ENCODE measurements at regions not wholly inside any gene's neighbourhood (a gene's known extent, or its start where the extent isn't known, plus 50 kb on each side); places are given as distances from the start of the nearest gene placed in this dataset.
"Not testable (repeated sequence)": the region's sequence is repeated elsewhere in the genome, so short reads cannot be mapped to it uniquely, and the experiment has no call there.

DNA sequence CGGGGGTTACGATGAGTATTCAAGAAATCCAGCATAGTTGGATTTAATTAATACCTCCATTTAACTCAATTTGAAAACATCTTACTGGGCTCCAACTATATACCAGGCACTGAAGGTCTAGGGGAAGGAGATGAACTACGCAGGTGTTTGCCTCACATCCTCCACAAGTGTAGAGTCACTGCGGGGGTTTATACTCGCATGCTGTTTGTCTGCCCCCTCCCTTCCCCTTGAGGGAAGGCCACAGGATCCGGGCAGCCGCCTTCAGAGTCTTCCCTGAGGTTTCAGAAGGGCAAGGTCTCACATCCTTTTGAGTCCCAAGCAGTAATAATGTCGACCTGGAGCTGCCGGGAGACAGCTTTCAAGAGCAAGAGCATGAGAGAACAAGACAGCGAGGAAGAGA, 142.4 kb upstream of the GALNT2 start:
- DNase-seq (ENCODE audit: low read depth, low spot score): no peak
- TF ChIP-seq, protein P1, sequence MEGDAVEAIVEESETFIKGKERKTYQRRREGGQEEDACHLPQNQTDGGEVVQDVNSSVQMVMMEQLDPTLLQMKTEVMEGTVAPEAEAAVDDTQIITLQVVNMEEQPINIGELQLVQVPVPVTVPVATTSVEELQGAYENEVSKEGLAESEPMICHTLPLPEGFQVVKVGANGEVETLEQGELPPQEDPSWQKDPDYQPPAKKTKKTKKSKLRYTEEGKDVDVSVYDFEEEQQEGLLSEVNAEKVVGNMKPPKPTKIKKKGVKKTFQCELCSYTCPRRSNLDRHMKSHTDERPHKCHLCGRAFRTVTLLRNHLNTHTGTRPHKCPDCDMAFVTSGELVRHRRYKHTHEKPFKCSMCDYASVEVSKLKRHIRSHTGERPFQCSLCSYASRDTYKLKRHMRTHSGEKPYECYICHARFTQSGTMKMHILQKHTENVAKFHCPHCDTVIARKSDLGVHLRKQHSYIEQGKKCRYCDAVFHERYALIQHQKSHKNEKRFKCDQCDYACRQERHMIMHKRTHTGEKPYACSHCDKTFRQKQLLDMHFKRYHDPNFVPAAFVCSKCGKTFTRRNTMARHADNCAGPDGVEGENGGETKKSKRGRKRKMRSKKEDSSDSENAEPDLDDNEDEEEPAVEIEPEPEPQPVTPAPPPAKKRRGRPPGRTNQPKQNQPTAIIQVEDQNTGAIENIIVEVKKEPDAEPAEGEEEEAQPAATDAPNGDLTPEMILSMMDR (conservative IDR thresholded peaks at IDR 0.05): no peak
- H3K9me3 Mint-ChIP-seq: no peaks in the 10 kb centered on the region
- no peak overlapping the region for H3K4me3 Mint-ChIP-seq
- H3K36me3 Mint-ChIP-seq (ENCODE audit: low read depth): no peaks in the 10 kb centered on the region
- peaks cover 5% of the 10 kb centered on the region for H3K27me3 Mint-ChIP-seq (ENCODE audit: low read depth)
- H3K27ac Mint-ChIP-seq (ENCODE audit: unreplicated experiment): no peak overlapping the region
- H3K4me1 Mint-ChIP-seq: peaks cover 11% of the 10 kb centered on the region

DNA sequence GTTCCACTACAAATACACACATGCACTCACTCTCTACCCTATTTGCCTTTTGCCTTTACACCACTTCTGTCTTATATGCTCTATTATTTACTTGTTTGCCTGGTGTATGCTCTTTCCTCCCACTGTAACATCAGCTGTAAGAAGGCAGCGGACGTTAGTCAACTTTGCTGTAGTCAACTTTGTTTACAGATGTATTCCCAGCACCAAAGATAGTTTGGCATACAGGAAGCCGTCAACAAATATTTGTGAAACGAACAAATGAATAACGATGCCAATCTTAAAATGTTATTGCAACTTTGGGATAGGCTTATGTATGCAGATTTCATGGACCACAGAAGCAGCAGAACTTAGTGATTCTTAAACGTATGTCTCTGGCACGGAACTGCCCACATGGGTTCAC, 138.3 kb upstream of the GALNT2 start:
- peaks cover 5% of the 10 kb centered on the region for H3K27me3 Mint-ChIP-seq (ENCODE audit: low read depth)
- DNase-seq (ENCODE audit: low read depth, low spot score): no peak
- H3K9me3 Mint-ChIP-seq: peaks cover 4% of the 10 kb centered on the region
- H3K4me3 Mint-ChIP-seq: no peak overlapping the region
- peaks cover 4% of the 10 kb centered on the region for H3K36me3 Mint-ChIP-seq (ENCODE audit: low read depth)
- H3K27ac Mint-ChIP-seq (ENCODE audit: unreplicated experiment): no peak overlapping the region
- TF ChIP-seq, protein P1 (conservative IDR thresholded peaks at IDR 0.05): no peak
- peaks cover 4% of the 10 kb centered on the region for H3K4me1 Mint-ChIP-seq

DNA sequence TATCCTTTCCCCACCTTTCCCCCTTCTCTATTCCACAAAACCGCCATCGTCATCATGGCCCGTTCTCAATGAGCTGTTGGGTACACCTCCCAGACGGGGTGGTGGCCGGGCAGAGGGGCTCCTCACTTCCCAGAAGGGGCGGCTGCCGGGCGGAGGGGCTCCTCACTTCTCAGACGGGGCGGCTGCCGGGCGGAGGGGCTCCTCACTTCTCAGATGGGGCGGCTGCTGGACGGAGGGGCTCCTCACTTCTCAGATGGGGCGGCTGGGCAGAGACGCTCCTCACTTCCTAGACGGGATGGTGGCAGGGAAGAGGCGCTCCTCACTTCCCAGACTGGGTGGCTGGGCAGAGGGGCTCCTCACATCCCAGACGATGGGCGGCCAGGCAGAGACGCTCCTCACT, 135.3 kb upstream of the GALNT2 start:
- not testable (repeated sequence) for DNase-seq (ENCODE audit: low read depth, low spot score); H3K4me3 Mint-ChIP-seq; H3K36me3 Mint-ChIP-seq (ENCODE audit: low read depth); H3K27ac Mint-ChIP-seq (ENCODE audit: unreplicated experiment); H3K27me3 Mint-ChIP-seq (ENCODE audit: low read depth); H3K9me3 Mint-ChIP-seq; H3K4me1 Mint-ChIP-seq

DNA sequence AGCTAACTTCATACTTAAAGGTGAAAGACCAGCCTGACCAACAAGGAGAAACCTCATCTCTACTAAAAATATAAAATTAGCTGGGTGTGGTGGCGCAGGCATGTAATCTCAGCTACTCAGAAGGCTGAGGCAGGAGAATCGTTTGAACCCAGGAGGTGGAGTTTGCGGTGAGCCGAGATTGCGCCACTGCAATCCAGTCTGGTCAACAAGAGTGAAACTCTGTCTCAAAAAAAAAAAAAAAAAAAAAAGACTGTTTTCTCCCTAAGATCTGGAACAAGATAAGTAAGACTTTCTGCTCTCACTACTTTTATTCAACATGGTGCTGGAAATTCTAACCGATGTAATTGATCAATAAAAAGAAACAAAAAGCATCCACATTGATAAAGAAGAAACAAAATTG, 131.9 kb upstream of the GALNT2 start:
- not testable (repeated sequence) for H3K27ac Mint-ChIP-seq (ENCODE audit: unreplicated experiment); H3K36me3 Mint-ChIP-seq (ENCODE audit: low read depth); H3K4me3 Mint-ChIP-seq; H3K27me3 Mint-ChIP-seq (ENCODE audit: low read depth); H3K4me1 Mint-ChIP-seq; H3K9me3 Mint-ChIP-seq; DNase-seq (ENCODE audit: low read depth, low spot score)

DNA sequence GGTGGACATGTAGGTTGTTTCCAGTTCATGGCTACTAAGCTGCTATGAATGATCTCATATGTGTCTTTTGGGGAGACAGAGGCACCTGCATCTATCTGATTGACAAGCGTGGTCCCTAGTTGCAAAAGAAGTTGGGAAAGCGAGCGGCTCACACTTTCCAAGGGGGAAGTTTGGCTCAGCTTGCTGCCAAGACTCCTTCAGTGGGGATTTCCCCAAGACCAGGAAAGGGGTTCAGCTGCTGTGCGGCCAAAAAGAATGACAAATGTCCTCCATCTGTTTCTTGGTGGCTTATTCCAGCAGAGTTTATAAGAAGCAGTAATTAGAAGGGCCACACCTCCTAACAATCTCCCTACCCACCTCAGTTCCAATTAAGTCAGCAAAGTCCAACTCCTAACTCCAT, 128.5 kb upstream of the GALNT2 start:
- no peak for DNase-seq (ENCODE audit: low read depth, low spot score)
- Mint-ChIP-seq H3K36me3 (ENCODE audit: low read depth) (no peaks in the 10 kb centered on the region), H3K27ac (ENCODE audit: unreplicated experiment) (no peak overlapping the region), H3K4me3 (no peak overlapping the region), H3K27me3 (ENCODE audit: low read depth) (peaks cover 2% of the 10 kb centered on the region), H3K4me1 (no peaks in the 10 kb centered on the region), H3K9me3 (no peaks in the 10 kb centered on the region)
- TF ChIP-seq, protein P1 (conservative IDR thresholded peaks at IDR 0.05): no peak

DNA sequence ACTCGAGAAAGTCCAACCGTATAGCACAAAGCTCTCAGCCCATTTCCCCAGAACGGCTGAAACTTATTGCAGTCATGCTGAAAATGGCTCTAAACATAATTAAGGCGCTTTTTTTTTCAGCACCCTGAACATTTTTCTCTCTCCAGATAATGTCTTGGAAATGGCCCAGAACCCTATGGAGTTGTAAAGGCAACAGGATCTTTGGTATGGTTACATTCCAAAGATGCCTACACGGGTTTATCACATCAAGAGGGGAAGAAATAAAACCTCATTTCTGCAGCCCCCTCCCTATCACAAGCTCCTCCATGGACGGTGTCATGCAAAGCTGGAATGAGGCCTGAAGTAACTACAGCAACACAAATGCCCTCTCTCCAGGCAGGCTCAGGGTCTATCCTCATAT, 126.4 kb upstream of the GALNT2 start:
- TF ChIP-seq, protein P1 (conservative IDR thresholded peaks at IDR 0.05): no peak
- Mint-ChIP-seq H3K4me3 (no peak overlapping the region), H3K9me3 (no peaks in the 10 kb centered on the region), H3K4me1 (no peaks in the 10 kb centered on the region), H3K36me3 (ENCODE audit: low read depth) (no peaks in the 10 kb centered on the region), H3K27me3 (ENCODE audit: low read depth) (no peaks in the 10 kb centered on the region), H3K27ac (ENCODE audit: unreplicated experiment) (no peak overlapping the region)
- no peak for DNase-seq (ENCODE audit: low read depth, low spot score)

DNA sequence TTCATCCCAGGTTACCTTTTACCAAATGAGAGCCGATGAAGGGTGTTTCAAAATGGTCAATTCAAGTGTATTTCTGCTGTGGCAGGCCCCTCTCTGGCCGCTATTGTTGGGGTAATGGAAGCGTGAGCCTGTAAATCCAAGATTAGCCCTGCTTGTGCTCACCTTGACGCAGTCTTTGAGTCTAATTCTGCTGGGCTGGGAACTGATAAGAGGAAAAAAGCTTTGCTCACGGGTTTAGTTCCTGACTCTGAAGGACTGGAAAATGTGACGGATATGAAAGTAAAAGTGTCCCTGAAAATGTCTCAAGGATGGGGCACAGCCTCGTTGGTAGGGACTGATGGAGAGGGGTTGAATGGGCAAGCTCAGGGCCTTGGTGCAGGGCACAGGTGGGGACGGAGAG, 125.9 kb upstream of the GALNT2 start:
- Mint-ChIP-seq H3K4me1 (no peaks in the 10 kb centered on the region), H3K27ac (ENCODE audit: unreplicated experiment) (no peak overlapping the region), H3K9me3 (no peaks in the 10 kb centered on the region), H3K36me3 (ENCODE audit: low read depth) (no peaks in the 10 kb centered on the region), H3K4me3 (no peak overlapping the region), H3K27me3 (ENCODE audit: low read depth) (no peaks in the 10 kb centered on the region)
- TF ChIP-seq, protein P1 (conservative IDR thresholded peaks at IDR 0.05): no peak
- no peak for DNase-seq (ENCODE audit: low read depth, low spot score)

Data from neural crest cell (in vitro differentiated cells).